A549 (cell line): ENCODE measurements at regions not wholly inside any gene's neighbourhood (a gene's known extent, or its start where the extent isn't known, plus 50 kb on each side); places are given as distances from the start of the nearest gene placed in this dataset.

Experiments
- ATAC-seq, 2 experiments: fragments of 200-7000 bp in 1 of 2; fragments of >200 bp in 1 of 2; cut with Nextera tagmentation in 1 of 2; cut with Tn5 transposase in 1 of 2; 3 replicates each; pipeline versions ENCODE4 v1.8.0 to v1.9.1; 2018 to 2020; ENCODE audit warnings: mild to moderate bottlenecking in 1 of 2, moderate library complexity in 1 of 2
- CTCF ChIA-PET: fragments of 300-600 bp; sonication (Branson Sonifier 250); formaldehyde crosslinking; extraction: SDS; loops from one replicate; lab custom pipeline; 2021; ENCODE audit warnings: antibody characterized with exemption, inconsistent platforms; lab: Yijun Ruan, JAX
- POLR2A ChIA-PET: fragments of 350-600 bp; formaldehyde crosslinking; extraction: SDS; loops from one replicate; lab custom pipeline; 2021; ENCODE audit warnings: antibody characterized with exemption, inconsistent platforms; lab: Yijun Ruan, JAX
- DNase-seq, 2 experiments: peaks; one replicate each; pipeline versions ENCODE4 v3.0.0 to v3.0.0-alpha.2; 2011 to 2016; ENCODE audit warnings: low read depth in 1 of 2, low spot score in 1 of 2
- FAIRE-seq: peaks from 2 replicates; lab custom pipeline; 2011; peaks lifted over from hg19 to GRCh38; lab: Jason Lieb, UNC
- H3K27ac ChIP-seq, 2 experiments: fragments of >200 bp; sonication (Bioruptor Twin); formaldehyde crosslinking; 3 replicates each; pipeline ENCODE4 v1.5.1; 2016 to 2017
- H3K4me1 ChIP-seq: fragments of >200 bp; sonication (Bioruptor Twin); formaldehyde crosslinking; 3 replicates; pipeline ENCODE4 v1.6.1; 2016
- H3K4me2 ChIP-seq: fragments of >200 bp; sonication (Bioruptor Twin); formaldehyde crosslinking; 3 replicates; pipeline ENCODE4 v1.6.1; 2016
- H3K4me3 ChIP-seq: fragments of >200 bp; sonication (Bioruptor Twin); formaldehyde crosslinking; 3 replicates; pipeline ENCODE4 v1.5.1; 2016
- H3K9me3 ChIP-seq: fragments of >200 bp; sonication (Bioruptor Twin); formaldehyde crosslinking; 3 replicates; pipeline ENCODE4 v1.6.1; 2016
- ATOH8 ChIP-seq: fragments of 250-450 bp; sonication (Bioruptor Pico); IDR thresholded peaks from 2 replicates; pipeline ENCODE4 v1.5.0; 2020; ENCODE audit warnings: low read depth, mild to moderate bottlenecking, moderate library complexity
- BCL3 ChIP-seq: fragments of >200 bp; sonication (Bioruptor Twin); formaldehyde crosslinking; IDR thresholded peaks from 3 replicates; pipeline ENCODE4 v1.6.1; 2016
- CBX2 ChIP-seq: fragments of 200-600 bp; sonication (generic); IDR thresholded peaks from 2 replicates; pipeline ENCODE4 v1.6.1; 2016; ENCODE audit warnings: low read depth, mild to moderate bottlenecking, borderline replicate concordance
- EHMT2 ChIP-seq: fragments of 200-600 bp; sonication (generic); IDR thresholded peaks from 2 replicates; pipeline ENCODE4 v1.6.1; 2016; ENCODE audit warnings: antibody characterized with exemption, low read depth, mild to moderate bottlenecking, moderate library complexity
- EP300 ChIP-seq, 2 experiments: fragments of >200 bp; sonication (Bioruptor Twin); formaldehyde crosslinking; IDR thresholded peaks; 2 replicates in 1 of 2; 3 replicates in 1 of 2; pipeline ENCODE4 v1.6.1; 2016 to 2017
- ESRRA ChIP-seq: fragments of 150-350 bp; IDR thresholded peaks from 2 replicates; pipeline ENCODE4 v1.6.1; 2014; ENCODE audit warnings: mild to moderate bottlenecking, low read length, borderline replicate concordance
- FOSB ChIP-seq: fragments of 250-450 bp; sonication (Bioruptor Pico); IDR thresholded peaks from 2 replicates; pipeline ENCODE4 v1.5.0; 2020; ENCODE audit warnings: mild to moderate bottlenecking, moderate library complexity
- FOSL2 ChIP-seq, 2 experiments: fragments of 450-650 bp in 1 of 2; fragments of >200 bp in 1 of 2; sonication (Bioruptor Twin) in 1 of 2; formaldehyde crosslinking; IDR thresholded peaks; 2 replicates each; pipeline versions ENCODE4 v1.5.0 to v1.6.1; 2016 to 2020; ENCODE audit warnings: mild to moderate bottlenecking in 1 of 2, moderate library complexity in 1 of 2
- FOXS1 ChIP-seq: fragments of 250-450 bp; sonication (Bioruptor Pico); IDR thresholded peaks from 2 replicates; pipeline ENCODE4 v1.5.0; 2020; ENCODE audit warnings: mild to moderate bottlenecking, moderate library complexity
- GATA3 ChIP-seq: IDR thresholded peaks from 2 replicates; pipeline ENCODE4 v1.6.1; 2012; ENCODE audit warnings: borderline replicate concordance
- HDAC2 ChIP-seq: fragments of 200-600 bp; sonication (generic); IDR thresholded peaks from 2 replicates; pipeline ENCODE4 v1.6.1; 2016
- HOXA7 ChIP-seq: fragments of 250-450 bp; sonication (Bioruptor Pico); IDR thresholded peaks from 2 replicates; pipeline ENCODE4 v1.5.0; 2020; ENCODE audit warnings: mild to moderate bottlenecking, moderate library complexity
- HOXB13 ChIP-seq: fragments of 250-450 bp; sonication (Bioruptor Pico); IDR thresholded peaks from 2 replicates; pipeline ENCODE4 v1.5.0; 2020; ENCODE audit warnings: low read depth, mild to moderate bottlenecking, moderate library complexity
- KDM1A ChIP-seq: fragments of 200-600 bp; sonication (generic); IDR thresholded peaks from 2 replicates; pipeline ENCODE4 v1.6.1; 2016; ENCODE audit warnings: low read depth, mild to moderate bottlenecking
- MAFK ChIP-seq: fragments of 450-650 bp; IDR thresholded peaks from 2 replicates; pipeline ENCODE4 v1.6.1; 2014; ENCODE audit not compliant: partially characterized antibody
- MYC ChIP-seq: IDR thresholded peaks from 2 replicates; pipeline ENCODE4 v1.6.1; 2012; ENCODE audit warnings: mild to moderate bottlenecking, inconsistent platforms, low read length, improper control_type of control experiment, borderline replicate concordance
- NFE2L2 ChIP-seq: fragments of 150-350 bp; conservative IDR thresholded peaks from 2 replicates; pipeline ENCODE4 v1.6.1; 2014; ENCODE audit warnings: low read length
- NPAS2 ChIP-seq: fragments of 250-450 bp; sonication (Bioruptor Pico); IDR thresholded peaks from 2 replicates; pipeline ENCODE4 v1.8.0; 2022; ENCODE audit warnings: mild to moderate bottlenecking, moderate library complexity, borderline replicate concordance
- PBX3 ChIP-seq: IDR thresholded peaks from 2 replicates; pipeline ENCODE4 v1.6.1; 2012
- POLR2A ChIP-seq: IDR thresholded peaks from 2 replicates; pipeline ENCODE4 v1.6.1; 2012; ENCODE audit warnings: mild to moderate bottlenecking, low read length
- SMC3 ChIP-seq: fragments of >200 bp; sonication (Bioruptor Twin); formaldehyde crosslinking; IDR thresholded peaks from 3 replicates; pipeline ENCODE4 v1.6.1; 2018; ENCODE audit warnings: inconsistent platforms
- ZSCAN20 ChIP-seq: fragments of 250-450 bp; sonication (Bioruptor Pico); IDR thresholded peaks from 2 replicates; pipeline ENCODE4 v1.8.0; 2022; ENCODE audit warnings: mild to moderate bottlenecking, moderate library complexity
- WGBS: methylation state at CpG from one replicate; pipeline ENCODE4 v1.1.6; 2017; ENCODE audit errors: missing lambda C conversion rate; 5-methylcytosine and 5-hydroxymethylcytosine counted together
- TF ChIP-seq, protein P1 (sequence below): IDR thresholded peaks from 2 replicates; pipeline ENCODE4 v1.6.1; 2012; ENCODE audit warnings: low read depth, borderline replicate concordance

DNA sequence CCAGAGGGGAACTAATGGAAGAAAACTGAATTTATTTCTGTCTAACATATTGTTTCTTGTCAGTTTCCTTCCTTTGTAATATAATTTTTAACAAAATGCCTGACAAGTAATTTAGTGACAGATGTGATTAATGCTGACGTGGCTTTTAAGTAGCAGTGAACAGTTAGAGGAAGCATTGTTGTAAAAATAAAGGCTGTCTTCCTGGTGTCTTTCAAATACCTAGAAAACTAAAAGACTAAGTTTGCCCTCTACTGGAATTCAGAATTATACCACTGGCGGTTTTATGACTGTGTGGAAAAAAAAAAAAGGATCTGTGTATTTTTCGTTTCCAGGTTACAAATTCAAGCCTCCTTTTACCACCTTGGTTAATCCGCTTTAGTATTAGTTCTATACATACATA is 217.1 kb upstream of the DPP6 start:
- no peak for DNase-seq

DNA sequence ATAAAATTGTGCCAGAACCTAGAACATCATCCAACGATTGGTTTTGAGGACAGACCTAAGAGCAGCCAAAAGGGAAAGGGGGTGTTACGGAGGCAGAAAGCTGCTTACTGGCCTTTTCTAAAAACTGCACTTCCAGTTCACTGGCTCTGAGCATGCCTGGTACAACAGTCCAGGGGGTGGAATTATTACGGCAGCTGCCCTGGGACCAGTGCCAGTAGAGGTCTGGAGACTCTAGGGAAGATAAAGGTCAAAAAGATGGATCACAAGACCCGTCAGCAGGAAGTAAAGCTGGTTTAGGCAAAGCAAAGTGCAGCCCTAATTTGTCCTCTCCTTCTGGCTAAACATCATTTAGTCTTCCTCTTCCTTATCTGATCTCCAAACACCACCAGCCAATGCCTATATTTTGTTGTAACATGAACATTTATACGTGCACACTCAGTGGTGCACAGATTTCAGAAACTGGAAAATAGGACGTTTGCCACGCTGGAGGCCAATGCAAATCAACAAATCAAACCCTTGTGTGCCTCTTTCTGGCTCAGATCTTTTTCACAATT is 216.4 kb upstream of the DPP6 start:
- DNase-seq (no peak), FAIRE-seq (no peak), ATAC-seq (no peak)
- no peak for TF ChIP-seq HDAC2
- no peak for TF ChIP-seq HOXA7 (CRISPR knock-in tag)
- TF ChIP-seq MYC, result no peak
- TF ChIP-seq SMC3, result no peak
- TF ChIP-seq, protein P1, sequence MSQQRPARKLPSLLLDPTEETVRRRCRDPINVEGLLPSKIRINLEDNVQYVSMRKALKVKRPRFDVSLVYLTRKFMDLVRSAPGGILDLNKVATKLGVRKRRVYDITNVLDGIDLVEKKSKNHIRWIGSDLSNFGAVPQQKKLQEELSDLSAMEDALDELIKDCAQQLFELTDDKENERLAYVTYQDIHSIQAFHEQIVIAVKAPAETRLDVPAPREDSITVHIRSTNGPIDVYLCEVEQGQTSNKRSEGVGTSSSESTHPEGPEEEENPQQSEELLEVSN, result no peak
- no peak for TF ChIP-seq GATA3
- TF ChIP-seq FOSL2 (IDR thresholded peaks at IDR 0.05), result no peak
- TF ChIP-seq FOSL2 (CRISPR knock-in tag; IDR thresholded peaks at IDR 0.05), result no peak
- TF ChIP-seq CBX2, result no peak
- no peak for TF ChIP-seq KDM1A
- TF ChIP-seq BCL3, result no peak
- TF ChIP-seq ESRRA, result no peak
- no peak for TF ChIP-seq ZSCAN20 (CRISPR knock-in tag)
- TF ChIP-seq NPAS2 (CRISPR knock-in tag), result no peak
- no peak for TF ChIP-seq EHMT2
- no peak for TF ChIP-seq POLR2A
- TF ChIP-seq ATOH8 (CRISPR knock-in tag), result no peak
- no peak for TF ChIP-seq PBX3
- TF ChIP-seq FOSB, result no peak
- no peak for TF ChIP-seq HOXB13 (CRISPR knock-in tag)
- no peak for TF ChIP-seq FOXS1
- no peak overlapping the region for H3K27ac ChIP-seq
- H3K4me3 ChIP-seq, result no peak overlapping the region
- H3K9me3 ChIP-seq, result no peaks in the 10 kb centered on the region
- POLR2A ChIA-PET, result no interaction called here
- CTCF ChIA-PET, result interaction anchor here (1.1 kb wide), 1 partner anchor 643 kb away, joined by 3 read pairs; no protein-coding TSS in a partner anchor
- H3K4me1 ChIP-seq, result no peaks in the 10 kb centered on the region
- no peak overlapping the region for H3K4me2 ChIP-seq
- WGBS, result 8% methylated on average over 7 of the region's 7 CpGs

More for the DNA sequence above, 217.1 kb upstream of the DPP6 start:
- no peak for FAIRE-seq
- ChIA-PET CTCF (no interaction called here), POLR2A (no interaction called here)
- Histone ChIP-seq H3K4me1 (no peaks in the 10 kb centered on the region), H3K4me2 (no peak overlapping the region), H3K27ac (no peak overlapping the region), H3K9me3 (no peaks in the 10 kb centered on the region)
- no peak for ATAC-seq
- WGBS, result under 1% methylated on average over 4 of the region's 4 CpGs
- TF ChIP-seq MAFK (peak; percentile 91), EP300 (IDR thresholded peaks at IDR 0.05) (no peak), NFE2L2 (no peak)
- TF ChIP-seq, all 56 proteins: peak for 1
- H3K4me3 ChIP-seq, result no peak overlapping the region
